LNCAP (cell line): ENCODE measurements at regions not wholly inside any gene's neighbourhood (a gene's known extent, or its start where the extent isn't known, plus 50 kb on each side); places are given as distances from the start of the nearest gene placed in this dataset.

Experiments
- TF ChIP-seq, protein P1 (sequence below): fragments of 450-650 bp; IDR thresholded peaks from 2 replicates; pipeline ENCODE4 v1.5.1; 2017; ENCODE audit warnings: mild to moderate bottlenecking

DNA sequence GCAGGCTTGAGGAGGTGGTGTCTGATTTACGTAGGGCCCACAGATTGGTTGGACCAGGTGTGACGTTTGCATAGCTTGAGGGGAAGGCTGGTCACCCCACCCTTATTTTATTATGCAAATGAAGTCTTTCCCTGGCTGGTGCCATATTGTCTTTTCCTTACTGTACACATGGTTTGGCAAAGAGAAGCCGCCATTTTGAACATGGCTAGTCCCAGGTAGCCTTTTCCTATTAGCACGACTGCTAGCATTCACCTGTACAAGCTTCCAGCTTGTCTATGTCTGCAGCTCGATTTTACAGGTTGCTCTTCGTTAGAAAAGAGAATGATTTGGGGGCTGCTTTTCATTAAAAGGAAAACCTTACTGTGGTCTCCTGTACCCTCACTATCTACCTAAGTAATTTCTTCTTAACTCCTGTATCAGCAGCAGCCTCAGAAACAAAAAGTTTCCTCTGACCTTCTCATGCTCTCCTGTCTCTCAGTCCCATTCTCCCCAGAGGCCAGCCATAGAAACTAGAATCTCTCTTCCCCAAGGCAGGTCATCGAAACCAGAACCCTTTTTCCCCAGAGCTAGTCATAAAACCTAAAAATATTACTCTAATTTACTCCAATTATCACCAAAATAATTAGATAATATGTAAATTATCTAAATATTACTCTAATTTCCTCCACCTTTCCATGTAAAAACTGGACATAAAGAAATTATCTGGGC is 151.8 kb downstream of the B3GNT2 start:
- TF ChIP-seq, protein P1, sequence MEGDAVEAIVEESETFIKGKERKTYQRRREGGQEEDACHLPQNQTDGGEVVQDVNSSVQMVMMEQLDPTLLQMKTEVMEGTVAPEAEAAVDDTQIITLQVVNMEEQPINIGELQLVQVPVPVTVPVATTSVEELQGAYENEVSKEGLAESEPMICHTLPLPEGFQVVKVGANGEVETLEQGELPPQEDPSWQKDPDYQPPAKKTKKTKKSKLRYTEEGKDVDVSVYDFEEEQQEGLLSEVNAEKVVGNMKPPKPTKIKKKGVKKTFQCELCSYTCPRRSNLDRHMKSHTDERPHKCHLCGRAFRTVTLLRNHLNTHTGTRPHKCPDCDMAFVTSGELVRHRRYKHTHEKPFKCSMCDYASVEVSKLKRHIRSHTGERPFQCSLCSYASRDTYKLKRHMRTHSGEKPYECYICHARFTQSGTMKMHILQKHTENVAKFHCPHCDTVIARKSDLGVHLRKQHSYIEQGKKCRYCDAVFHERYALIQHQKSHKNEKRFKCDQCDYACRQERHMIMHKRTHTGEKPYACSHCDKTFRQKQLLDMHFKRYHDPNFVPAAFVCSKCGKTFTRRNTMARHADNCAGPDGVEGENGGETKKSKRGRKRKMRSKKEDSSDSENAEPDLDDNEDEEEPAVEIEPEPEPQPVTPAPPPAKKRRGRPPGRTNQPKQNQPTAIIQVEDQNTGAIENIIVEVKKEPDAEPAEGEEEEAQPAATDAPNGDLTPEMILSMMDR: no peak

DNA sequence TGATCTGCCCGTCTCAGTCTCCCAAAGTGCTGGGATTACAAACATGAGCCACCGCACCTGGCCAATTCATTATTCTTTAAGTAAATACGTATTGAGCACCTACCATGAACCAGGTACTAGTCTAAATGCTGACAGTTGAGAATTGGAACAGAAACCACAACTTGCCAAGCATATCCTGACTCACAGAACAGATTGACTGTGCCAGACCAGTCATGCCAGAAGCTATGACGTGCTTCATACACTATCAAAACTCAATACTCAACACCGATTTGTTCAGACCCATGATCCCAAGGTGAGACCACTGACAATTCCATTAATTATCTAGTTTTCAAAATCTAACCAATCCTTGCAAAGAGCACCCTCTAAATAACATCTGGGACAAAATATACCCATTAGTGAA is 148.6 kb downstream of the B3GNT2 start:
- TF ChIP-seq, protein P1: no peak

DNA sequence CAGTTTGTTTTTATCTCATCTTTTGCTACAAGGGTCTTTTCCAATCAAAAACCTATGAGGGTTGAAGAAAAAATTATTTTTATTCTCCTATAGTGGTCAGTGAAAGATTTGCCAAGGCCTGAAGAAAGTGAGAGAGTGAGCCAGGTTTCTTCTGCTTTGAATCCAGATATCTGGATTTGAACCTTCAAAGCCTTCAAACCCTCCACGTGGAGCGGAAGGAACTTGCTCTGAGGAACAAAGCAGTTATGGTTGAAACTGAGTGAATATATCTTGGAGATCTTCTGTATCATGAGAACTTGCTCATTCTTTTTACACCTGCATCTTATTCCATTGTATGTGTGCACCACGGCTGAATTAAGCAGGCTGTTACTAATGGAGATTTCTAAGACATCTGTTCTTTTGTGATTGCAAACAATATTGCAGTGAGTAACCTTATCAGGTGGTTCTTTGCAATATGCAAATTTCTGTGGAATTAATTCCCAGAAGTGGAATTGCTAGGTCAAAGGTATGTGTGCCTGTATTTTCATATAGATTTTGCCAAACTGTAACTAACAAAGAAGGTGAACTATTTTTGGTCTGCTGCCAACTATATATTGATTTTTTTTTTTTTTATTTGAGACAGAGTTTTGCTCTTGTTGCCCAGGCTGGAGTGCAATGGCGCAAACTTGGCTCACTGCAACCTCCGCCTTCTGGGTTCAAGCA is 147.9 kb downstream of the B3GNT2 start:
- TF ChIP-seq, protein P1: no peak

DNA sequence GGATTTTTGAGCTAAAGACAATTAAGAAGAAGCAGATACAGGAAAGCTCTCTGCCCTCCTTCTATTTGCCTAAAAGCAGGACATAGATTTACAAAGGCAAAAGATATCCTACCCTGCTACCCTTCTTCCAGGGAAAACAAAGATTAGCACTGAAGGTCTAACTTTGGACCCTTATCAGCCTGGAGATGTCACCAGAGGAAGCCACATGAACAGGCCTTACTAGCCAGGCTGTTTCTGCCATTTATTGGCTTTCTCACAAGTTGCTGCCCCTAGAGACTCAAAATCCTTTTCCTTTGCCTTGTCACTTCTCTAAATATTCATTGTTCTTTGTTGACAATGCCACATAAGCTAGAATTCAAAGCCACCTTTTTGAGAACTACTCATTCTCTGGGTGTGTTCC is 147.3 kb downstream of the B3GNT2 start:
- TF ChIP-seq, protein P1: no peak

DNA sequence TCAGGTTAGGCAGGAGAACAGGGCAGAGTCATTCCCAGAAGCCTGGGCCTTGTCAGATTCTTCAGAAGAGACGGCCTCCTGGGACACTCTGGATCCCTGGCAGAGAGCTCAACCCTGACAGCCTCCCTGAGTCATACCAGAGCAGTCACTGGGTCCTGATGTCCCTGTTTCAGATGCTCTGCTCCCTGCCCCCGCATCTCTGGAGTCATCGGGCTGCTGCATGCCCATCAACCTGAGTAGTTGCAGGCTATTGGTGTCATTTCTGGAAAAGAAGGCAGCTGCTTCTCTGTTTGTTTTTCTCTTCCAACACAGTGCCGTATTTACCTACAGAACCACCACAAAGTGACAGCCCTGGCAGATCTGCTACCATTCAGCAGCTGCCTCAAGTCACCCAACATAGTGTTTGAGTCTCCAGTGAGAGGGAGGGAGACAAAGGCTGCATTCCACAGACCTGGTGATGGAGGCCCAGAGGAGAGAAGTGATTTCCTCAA is 145.1 kb downstream of the B3GNT2 start:
- TF ChIP-seq, protein P1: no peak

DNA sequence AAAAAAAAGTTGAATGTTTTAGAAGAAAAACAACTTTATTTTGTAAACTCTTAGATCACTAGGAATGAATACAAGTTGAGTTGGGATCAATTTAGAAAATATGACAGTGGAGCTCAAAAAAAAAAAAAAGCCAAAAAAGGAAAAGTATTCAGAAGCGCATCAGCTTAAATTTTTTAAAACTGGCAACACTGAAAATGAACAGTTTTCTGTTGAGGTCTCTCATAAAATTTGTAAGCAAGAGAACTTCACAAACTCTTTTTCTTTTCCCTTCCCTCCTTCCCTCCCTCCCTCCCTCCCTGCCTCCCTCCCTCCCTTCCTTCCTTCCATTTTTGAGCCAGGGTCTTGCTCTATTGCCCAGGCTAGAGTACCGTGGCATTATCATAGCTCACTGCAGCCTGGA is 143.9 kb downstream of the B3GNT2 start:
- TF ChIP-seq, protein P1: no peak

DNA sequence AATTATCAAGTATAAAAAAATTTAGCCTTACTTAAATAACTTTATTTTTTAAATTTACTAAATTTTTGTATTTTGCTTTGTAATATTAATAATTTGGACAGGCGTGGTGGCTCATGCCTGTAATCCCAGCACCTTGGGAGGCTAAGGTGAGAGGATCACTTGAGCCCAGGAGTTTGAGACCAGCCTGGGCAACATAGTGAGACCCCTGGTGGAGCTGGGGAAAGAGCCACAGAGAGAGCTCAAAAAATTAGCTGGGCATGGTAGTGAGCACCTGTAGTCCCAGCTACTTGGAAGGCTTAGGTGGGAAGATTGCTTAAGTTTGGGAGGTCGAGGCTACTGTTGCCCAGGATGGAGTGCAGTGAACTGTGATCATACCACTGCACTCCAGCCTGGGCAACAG is 143.5 kb downstream of the B3GNT2 start:
- TF ChIP-seq, protein P1: no peak
